GM19035 (cell line): ENCODE measurements at regions not wholly inside any gene's neighbourhood (a gene's known extent, or its start where the extent isn't known, plus 50 kb on each side); places are given as distances from the start of the nearest gene placed in this dataset.
"Not testable (repeated sequence)": the region's sequence is repeated elsewhere in the genome, so short reads cannot be mapped to it uniquely, and the experiment has no call there.

ENCODE experiments used
- ATAC-seq: cut with Tn5 transposase; IDR thresholded peaks from one replicate; pipeline ENCODE4 v1.9.1; 2021; ENCODE audit not compliant: unreplicated experiment

GRCh38 chr11:34756591-34756990, 135.7 kb downstream of the EHF start:
- no peak for ATAC-seq

- no peak for ATAC-seq
Observed at GRCh38 chr11:34755671-34756070, 134.8 kb downstream of the EHF start.

DNA sequence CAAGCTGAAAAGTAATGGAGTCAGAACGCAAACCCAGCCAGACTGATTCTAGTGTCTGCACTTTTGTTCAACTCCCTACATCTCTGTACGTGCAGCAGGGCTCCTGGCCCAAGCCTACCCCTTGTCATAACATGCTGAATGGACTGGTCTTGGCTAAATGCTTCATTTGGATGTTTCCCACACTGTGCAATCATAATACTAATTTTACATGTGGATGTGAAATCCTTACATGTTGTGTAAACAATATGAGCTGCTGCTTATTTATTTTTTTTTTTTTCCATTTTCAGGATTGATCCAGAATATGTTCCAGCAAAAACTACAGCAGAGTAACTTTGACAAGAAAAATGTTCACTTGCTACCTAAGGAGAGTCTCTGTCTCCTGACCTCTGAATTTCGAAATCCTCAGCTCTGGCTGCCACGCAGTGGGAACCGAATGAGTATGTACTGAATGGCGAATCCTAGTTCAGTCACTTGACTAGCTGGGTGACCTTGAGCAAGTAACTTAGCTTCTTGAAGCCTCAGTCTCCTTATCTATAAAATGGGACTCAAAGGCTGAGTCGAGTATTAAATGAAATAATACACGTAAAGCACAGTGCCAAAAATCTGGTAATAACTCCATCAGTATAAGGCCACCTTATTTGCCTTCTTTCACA, 133.4 kb downstream of the EHF start:
- ATAC-seq: no peak

DNA sequence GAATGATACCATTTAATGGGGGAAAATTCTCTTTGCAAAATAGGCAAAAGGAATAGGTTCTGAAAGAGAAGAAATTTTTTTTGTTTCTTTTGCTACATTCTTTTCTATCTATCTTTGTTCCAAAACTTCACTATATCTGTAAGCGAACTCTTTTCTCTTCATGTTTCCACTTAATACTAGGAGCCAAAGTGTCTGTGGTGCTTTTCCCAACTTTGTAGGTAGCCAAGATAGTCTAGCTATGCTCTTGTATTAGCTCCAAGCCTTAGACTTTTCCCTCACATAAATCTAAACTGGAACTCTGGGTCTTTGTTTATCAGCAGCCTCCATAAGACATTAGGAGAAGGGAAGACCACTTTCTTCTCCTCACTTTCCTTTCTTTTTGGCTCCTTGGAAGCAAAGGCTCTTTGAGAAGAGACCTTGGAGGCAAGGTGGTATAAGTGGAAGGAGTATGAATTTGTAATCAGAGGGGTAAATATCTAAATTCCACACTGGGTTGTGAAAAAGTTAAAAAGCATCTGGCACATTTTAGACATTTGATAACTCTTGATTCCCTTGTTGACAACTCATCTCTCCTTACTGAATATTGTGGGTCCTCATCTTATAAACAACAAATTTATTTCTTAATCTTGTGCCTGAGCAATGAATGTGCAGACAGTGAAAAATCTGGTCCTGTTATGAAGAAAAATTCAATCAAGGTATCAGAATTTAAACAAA, 130.0 kb downstream of the EHF start:
- ATAC-seq: no peak

DNA sequence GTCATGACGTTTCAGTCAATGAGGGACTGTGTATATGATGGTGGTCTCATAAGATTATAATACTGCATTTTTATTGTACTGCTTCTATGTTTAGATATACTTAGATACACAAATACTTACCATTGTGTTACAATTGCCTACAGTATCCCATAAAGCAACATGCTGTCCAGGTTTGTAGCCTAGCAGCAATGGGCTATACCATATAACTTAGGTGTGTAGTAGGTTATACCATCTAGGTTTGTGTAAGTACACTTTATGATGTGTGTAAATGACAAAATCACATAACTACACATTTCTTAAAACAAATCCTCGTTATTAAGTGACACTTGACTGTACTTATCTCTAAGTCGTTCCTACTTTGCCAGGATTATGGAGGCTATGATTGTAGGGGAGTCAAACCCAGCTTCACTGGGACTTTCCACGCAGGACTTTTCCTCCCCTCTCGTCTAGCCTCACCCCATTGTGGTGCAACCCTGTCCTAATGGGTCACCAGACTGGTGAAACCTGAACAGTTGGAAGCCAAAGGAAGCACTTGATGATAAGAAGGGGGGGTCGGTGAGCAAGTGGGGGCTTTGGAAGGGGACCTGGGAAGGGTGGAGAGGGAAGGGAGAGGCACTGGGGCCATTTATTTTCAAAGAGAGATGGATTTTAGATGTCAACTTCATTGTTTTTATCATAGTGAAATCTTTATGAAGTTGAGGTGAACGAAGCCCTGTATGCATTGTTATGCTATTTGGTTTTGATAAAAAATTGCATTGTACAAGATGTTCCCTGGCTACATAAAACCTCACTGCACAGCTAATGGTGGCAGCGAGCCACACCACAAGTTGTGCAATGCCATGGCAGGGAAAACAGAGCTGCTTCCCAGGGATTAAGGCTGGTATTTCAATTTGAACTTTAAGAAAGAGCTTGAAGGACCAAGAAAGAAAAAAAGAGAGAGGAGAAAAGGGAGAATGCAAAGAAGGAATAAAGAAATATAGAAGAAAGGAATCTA, 129.1 kb downstream of the EHF start:
- no peak for ATAC-seq

GRCh38 chr11:34748036-34748435, 127.1 kb downstream of the EHF start:
- ATAC-seq: no peak

DNA sequence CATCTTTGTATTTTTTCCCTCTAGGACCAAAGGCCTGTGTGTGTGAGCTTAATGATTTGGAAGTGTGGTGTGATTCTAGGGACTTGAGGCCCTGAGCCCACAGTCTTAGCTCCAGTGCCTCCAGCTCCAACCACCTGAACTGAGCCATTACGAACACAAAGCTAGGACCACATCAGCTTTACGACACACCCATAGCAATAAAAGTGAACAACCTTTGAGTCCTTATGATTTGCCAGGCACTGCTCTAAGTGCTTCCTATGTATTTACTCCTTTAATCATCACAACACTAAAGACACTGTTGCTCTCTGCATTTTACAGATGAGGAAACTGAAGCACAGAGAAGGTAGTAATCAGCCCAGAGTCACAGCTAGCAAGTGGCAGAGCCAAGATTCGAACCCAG, 126.4 kb downstream of the EHF start:
- no peak for ATAC-seq

DNA sequence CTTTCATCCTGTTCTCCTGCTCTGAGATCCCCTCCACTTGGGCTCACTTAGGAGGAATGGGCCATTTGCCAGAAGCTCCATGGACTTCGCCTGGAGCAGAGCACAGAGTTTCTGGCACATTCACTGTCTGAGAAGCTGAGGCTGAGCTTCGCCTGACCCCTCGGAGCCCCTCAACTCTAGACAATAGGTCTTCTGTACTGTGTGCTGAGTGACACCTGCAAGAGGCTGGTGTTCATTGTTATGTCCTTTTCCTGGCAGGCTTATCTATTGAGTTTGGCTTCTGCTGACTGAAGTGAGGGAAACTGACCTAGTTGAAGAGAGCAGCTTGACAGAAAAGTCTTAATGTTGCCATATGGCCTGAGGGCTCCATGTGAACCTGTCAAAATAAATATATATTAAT, 124.3 kb downstream of the EHF start:
- no peak for ATAC-seq

DNA sequence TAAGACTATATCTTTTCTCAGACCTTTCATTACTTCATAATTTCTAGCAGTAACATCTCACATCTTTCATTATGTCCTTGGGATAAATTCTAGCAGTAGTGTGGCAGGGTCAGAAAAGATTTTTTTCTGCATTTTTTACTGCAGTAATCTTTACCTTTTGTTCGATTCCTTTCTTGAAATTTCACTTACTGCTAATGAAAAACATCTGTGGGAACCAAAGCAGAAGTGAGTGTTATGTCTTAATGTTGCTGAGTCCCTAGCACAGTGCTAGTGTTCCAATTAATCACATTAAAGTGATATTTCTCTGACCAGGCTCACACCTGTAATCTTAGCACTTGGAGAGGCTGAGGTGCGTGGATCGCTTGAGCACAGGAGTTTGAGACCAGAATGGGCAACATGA, 123.6 kb downstream of the EHF start:
- ATAC-seq: no peak

DNA sequence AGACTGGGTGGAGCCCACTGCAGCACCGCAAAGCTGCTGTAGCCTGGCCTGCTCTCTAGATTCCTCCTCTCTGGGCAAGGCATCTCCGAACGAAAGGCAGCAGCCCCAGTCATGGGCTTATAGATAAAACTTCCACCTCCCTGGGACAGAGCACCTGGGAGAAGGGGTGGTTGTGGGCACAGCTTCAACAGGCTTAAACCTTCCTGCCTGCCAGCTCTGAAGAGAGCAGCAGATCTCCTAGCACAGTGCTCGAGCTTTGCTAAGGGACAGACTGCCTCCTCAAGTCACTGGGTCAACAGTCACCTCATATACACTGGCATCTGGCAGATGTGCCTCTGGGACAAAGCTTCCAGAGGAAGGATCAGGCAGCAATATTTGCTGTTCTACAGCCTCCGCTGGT, 117.3 kb downstream of the EHF start:
- no peak for ATAC-seq

DNA sequence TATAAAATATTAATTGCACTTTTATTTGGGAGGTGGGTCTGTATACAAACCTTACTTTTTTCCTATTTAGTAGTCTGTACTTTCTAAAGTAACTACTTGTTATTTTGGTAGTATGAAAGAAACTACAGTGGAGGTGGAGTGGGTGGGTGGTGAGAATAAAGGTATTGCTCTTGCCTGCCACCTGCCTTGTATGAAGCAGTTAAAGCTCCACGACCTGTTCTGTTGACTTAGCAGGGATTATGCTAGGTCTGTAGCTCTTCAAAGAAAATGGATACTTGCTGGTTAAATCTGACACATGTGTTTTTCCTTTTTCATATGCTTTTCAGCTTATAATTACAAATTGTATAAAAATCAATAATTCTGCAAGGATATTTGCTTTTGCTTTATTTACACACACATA, 111.9 kb downstream of the EHF start:
- ATAC-seq: no peak

DNA sequence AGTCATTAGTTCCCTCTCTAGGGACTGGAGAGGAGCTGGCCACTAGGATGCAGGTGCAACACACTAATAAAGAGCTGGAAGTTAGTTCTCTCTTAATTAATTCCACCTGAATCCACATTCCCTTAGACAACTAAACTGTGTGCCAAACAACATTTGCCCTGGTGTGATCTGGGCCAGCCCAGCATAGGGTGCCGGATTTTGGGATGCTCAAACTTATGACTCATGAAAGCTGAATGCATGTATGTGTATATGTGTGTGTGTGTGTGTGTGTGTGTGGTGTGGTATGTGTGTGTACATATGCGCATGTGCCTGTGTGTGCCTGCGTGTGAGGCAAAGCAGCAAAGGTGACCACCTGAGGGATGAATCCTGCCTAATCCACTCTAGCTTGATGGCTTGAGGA, 110.7 kb downstream of the EHF start:
- no peak for ATAC-seq

DNA sequence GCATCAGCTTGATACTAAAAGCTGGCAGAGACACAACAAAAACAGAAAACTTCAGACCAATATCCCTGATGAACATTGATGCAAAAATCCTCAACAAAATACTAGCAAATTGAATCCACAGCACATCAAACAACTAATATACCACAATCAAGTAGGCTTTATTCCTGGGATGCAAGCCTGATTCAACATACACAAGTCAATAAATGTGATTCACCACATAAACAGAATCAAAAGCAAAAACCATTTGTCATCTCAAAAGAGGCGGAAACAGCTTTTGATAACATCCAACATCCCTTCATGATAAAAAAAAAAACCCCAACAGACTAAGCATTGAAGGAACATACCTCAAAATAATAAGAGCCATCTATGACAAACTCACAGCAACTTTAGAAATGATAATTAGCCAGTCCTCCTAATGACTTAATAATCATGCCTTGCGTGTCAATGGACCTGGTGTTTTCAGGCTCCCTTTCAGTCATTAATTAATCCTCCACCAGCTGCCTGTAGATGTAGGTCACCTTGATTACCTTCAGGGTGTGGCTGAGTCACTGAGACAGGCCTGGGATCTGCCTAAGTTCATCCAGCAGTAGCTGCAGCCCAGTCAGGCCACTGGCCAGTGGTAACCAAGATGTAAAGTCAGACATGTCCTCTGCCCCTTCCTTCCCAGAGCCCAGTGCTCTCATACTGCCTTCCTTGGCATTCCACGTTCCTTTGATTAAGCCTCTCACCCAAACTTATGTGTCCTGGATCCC, 109.8 kb downstream of the EHF start:
- ATAC-seq: no peak

DNA sequence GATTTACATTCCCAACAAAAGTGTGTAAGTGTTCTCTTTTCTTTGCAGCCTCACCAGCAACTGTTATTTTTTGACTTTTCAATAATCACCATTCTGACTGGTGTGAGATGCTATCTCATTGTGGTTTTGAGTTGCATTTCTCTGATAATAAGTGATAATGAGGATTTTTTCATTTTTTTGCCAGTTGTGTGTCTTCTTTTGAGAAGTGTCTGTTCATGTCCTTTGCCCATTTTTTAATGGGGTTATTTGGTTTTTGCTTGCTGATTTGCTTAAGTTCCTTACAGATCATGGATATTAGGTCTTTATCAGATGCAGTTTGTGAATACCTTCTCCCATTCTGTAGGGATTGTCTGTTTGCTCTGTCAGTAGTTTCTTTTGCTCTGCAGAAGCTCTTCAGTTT, 107.7 kb downstream of the EHF start:
- no peak for ATAC-seq

DNA sequence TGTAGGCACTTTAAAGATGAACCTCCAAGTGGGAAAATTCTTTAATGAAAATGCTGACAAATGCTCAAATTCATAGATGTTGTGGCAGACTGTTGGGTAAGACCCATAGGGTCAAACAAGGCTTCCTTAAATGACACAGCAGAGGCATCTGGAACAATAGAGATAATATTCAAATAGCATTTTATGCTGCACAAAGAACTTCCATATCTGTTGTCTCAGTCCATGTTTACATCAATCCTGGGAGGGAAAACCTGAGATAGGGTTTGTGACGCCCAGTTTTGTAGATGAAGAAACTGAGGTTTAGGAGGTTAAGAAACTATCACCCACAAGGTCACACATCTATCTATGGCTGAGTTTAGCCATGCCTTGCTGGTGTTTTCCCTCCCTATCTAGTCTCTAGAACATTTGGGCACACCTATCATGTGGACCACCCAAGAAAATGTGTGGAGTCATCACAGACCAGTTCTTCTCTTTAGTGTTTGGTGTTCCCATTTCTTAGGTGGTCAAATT, 106.4 kb downstream of the EHF start:
- no peak for ATAC-seq

- ATAC-seq: no peak
Observed at GRCh38 chr11:34724973-34725372, 104.1 kb downstream of the EHF start.

DNA sequence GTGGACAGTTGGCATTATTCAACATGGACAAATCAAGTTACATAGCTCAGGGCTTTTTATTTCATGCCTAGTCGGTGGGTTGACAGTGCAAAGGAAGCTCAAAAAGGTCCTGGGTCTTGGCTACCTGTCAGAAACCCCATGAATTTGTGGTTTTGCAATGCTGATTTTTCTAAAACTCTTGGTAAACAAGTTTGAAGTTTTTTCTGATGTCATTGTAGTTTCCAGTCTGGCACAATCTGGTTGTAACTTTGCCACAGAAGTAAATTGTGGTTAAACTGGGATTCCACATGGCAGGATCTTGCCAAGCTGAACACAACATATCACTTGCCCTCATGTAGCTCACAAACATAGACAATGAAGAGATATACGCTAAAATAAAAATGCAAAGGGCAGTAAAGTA, 100.8 kb downstream of the EHF start:
- ATAC-seq: no peak

- ATAC-seq: no peak
Observed at GRCh38 chr11:34719303-34719848, 98.5 kb downstream of the EHF start.

DNA sequence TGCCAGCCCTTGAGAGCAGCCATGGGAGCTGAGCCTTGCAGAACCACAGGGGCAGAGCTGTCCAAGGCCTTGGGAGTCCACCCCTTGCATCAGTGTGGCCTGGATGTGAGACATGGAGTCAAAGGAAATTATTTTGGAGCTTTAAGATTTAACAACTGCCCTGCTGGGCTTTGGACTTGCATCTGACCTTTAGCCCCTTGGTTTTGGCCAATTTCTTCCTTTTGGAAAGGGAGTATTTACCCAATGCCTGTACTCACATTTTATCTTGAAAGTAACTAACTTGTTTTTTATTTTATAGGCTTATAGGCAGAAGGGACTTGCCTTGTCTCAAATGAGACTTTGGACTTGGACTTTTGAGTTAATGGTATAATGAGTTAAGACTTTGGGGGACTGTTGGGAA, 92.7 kb downstream of the EHF start:
- not testable (repeated sequence) for ATAC-seq
